GM19035 (cell line): ENCODE measurements at regions not wholly inside any gene's neighbourhood (a gene's known extent, or its start where the extent isn't known, plus 50 kb on each side); places are given as distances from the start of the nearest gene placed in this dataset.

Experiments
- ATAC-seq: cut with Tn5 transposase; IDR thresholded peaks from one replicate; pipeline ENCODE4 v1.9.1; 2021; ENCODE audit not compliant: unreplicated experiment

DNA sequence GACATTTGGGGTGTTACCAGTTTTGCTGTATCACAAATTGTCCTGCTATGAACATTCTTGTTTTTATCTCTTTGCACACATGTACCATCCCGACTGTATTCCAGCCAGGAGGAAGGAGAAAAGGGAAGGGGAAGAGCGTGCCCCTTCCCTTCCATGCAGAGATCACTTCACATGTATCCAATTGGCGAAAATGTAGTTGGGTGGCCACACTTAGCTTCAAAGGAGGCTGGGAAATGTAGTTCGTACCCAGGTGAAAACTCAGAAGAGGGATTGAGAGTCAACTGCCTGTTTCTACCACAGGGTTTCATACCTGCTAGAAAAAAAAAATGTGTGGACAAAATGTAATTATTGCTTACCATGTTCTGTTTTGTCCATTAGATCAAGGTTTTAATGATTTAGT is 189.1 kb upstream of the PELI2 start:
- no peak for ATAC-seq

DNA sequence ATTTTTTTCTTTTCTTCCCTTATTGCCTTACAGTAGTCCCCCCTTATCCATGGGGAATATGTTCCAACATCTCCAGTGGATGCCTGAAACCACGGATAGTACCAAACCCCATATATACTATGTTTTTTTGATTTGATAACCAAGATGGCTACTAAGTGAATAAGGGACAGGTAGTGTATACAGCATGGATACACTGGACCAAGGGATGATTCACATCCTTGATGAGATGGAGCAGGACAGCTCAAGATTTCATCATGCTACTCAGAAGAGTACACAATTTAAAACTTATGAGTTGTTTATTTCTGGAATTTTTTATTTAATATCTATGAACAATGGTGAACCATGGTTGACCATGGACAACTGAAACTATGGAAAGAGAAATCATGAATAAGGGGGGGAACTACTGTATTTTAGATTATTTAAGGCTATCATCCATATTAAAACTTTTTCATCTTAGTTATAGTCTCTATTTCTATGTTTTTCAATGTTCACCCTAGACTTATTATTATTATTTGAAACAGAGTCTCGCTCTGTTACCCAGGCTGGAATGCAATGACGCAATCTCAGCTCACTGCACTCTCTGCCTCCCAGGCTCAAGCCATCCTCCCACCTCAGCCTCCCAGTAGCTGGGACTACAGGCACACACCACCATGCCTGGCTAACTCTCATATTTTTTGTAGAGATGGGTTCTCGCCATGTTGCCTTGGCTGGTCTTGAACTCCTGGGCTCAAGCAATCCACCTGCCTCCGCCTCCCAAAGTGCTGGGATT is 188.0 kb upstream of the PELI2 start:
- ATAC-seq: no peak

DNA sequence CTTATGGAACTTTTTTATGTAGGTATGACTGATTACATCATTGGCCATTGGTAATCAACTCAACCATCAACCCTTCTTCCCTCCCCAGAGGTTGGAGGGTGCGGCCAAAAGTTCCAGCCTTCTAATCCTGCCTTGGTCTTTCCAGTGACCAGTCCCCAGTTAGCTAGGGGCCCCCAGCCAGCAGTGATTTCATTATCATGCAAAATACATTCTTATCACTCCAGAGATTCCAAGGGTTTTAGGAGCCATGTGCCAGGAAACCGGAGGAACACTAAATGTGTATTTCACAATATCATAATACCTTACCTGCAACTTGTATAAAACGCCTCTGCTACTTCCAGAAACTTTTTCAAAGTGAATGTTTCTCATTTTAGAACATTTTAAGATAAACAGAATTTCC is 181.5 kb upstream of the PELI2 start:
- ATAC-seq: no peak

DNA sequence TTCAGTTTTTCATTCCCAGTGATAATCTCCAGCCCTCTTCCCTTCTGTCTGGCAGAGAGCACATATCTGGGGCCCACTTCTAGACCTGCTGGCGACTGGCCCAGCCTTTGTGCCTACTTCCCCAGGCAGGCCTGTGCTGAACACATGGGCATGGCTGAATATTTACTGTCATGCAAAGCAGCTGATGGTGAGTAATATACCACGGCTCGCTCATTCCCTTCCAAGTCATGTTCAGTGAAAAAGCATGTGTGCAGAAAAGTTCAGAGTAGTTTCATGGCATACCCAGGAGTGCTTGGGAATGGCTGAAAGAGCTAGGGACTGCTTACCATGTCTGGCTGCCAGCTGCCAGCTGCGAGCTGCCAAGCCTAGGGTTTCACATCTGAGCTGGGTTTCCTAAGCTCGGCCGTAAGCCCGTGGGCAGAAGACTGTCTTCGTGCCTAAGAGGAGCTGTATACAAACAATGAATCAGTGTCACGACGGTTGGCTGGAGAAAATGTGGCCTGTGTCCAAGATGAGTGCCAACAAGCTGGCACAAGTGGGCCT is 179.9 kb upstream of the PELI2 start:
- no peak for ATAC-seq

- ATAC-seq: no peak
These were observed 176.0 kb upstream of the PELI2 start for GRCh38 chr14:55942076-55942654.

DNA sequence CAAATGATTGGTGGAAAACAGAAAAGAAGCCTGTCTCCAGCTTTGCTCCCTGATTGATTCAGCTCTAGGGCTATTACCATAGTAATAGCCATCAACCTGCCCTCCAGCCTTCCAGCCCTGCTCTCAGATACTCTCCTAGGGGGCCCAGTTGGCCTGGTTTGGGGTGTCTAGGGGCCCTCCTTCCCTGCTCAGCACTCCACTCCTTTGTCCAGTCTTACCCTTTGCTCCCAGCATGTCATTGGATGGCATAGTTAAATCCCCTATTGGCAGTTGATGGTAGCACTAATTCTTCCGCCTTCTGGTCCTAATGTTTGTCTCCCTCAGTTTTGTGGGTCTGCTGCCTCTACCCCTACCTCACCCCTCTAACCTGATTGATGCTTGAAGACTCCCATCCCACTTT is 175.4 kb upstream of the PELI2 start:
- no peak for ATAC-seq

DNA sequence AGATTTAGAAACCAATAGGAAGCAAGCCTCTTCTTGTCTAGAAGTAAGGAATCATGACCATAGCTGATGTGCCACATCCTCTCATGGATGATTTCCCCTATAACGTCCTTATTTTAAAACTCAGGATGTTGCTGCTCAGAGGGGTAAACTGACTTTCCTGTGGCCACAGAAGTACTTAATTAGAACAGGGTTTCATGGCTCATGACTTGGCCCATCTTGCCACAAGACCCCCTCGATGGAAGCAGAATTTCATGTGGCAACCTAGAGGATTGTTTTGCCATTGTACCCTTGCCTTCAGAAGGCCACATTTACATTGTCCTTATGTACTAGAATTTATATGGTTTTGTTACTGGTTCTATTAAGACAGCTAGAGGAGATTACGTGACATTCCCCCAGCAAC is 173.5 kb upstream of the PELI2 start:
- ATAC-seq: no peak

- ATAC-seq: no peak
These were observed 172.0 kb upstream of the PELI2 start for GRCh38 chr14:55946231-55946630.

GRCh38 chr14:55948399-55948798 is 169.8 kb upstream of the PELI2 start:
- ATAC-seq: no peak

- no peak for ATAC-seq
These were observed 168.5 kb upstream of the PELI2 start for GRCh38 chr14:55949708-55950107.

DNA sequence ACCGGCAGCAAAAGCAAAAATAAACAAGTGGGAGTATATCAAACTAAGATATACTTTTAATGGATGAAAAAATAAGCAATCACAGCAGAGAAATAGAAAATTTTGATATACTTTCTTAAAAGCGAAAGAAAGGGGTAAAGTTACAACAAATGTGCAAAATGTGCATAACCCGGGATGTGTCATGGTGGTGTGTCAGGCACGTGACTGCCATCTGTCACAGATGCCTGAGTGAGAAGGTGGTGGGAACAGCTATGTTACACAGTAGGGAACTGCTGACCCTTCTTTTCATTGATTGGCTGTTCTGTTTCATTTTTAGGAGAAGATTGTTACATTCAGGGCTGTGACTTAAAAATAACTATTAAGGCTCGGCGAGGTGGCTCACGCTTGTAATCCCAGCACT is 168.1 kb upstream of the PELI2 start:
- no peak for ATAC-seq

- no peak for ATAC-seq
These were observed 166.6 kb upstream of the PELI2 start for GRCh38 chr14:55951341-55952206.

DNA sequence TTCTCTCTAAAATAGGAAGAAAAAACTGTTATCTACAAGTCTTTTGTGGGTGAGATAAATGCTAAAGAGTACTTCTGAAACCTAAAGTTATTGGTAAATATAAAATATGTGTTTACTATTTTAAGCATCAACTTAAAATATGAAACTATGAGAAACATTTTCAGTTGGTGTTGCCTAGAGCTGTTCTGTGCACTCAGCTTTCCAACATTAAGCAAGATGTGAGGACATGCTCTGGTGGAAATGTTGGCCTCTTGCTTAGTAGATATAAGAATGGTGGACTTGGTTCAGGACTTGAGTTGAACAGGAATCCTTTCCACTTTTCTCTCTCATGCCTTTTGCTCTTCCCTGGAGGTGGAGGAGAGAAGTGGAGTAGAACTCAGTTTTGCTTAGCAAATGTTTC is 164.1 kb upstream of the PELI2 start:
- ATAC-seq: no peak

- ATAC-seq: no peak
These were observed 163.0 kb upstream of the PELI2 start for GRCh38 chr14:55955175-55955574.

DNA sequence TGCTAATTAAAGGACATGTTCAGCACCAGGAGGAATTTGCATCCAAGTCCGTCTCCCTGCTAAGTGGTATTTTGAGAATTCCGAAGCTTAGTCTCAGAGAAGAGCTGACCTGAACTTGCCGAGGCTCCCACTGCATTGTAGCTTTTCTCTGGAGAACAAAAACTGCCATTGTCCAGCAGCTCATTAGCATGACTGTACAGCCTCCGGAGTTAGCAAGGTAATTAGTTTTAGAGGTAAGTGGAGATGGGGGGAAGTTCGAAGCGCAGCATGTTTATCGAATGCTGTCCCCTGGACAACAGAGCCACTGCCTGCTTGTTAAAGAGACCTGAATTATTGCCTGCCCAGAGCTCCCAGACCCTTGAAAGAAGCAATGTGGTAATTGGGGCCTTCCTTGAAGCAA is 160.3 kb upstream of the PELI2 start:
- ATAC-seq: no peak

DNA sequence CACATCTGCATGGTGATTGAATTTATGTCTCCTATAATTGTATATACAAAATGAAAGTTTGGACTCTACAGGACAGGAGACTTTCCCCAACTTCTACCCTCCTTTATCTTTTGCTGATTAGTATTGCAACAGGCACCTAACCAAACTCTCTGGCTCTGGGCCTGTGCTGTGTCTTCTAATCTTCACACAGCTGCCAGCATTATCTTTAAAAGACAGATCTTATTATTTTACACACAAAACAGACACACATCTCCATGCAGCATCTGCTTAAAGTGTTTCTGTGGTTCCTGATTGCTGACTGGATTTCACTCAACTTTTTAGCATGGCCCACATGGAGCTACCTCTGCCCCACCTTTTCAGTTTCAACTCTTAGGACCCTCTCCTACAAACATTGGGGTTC is 154.9 kb upstream of the PELI2 start:
- ATAC-seq: no peak

DNA sequence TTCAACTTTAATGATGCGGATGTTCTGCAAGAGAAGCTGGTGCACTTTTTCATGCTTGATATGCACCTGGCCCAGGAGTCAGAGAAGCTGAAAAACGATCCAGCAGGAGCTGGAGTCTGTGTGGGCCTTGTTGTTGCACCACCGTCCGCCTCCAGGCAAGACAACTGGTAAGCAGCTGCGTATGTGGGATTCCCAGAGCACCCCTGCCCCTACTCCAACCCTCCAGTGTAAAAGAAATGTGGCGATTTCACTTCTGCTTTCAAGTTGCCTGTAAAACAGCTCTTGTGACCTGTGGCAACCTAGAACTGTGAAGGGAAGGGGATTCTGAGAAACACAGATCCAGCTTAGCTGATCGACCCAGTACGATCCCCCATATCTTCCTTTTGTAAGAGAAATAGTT is 154.1 kb upstream of the PELI2 start:
- ATAC-seq: no peak

- no peak for ATAC-seq
These were observed 153.4 kb upstream of the PELI2 start for GRCh38 chr14:55964821-55965220.

DNA sequence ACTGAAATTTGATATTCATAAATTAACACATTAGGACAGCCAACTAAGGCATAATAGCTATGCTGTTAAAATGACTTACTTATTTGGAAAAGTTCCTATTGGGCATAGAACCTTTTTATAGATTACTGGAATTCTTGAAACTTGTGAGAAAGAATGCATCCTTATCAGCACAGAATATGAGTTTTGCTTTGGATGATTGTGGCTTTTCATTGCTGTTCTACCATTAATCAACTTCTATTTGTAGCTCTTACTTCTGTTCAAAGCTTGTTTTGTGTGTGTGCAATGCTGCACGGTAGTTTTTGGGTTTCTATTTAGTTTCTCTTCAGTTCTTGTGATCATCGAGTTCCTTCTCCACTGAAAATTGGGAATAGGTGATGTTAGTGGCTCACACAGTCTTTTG is 152.4 kb upstream of the PELI2 start:
- no peak for ATAC-seq

- no peak for ATAC-seq
These were observed 149.5 kb upstream of the PELI2 start for GRCh38 chr14:55968741-55969140.

GRCh38 chr14:55973285-55973800 is 144.9 kb upstream of the PELI2 start:
- ATAC-seq: no peak
